SU-DHL-6 (cell line): ENCODE measurements at regions not wholly inside any gene's neighbourhood (a gene's known extent, or its start where the extent isn't known, plus 50 kb on each side); places are given as distances from the start of the nearest gene placed in this dataset.

ENCODE experiments used
- H2AFZ ChIP-seq: fragments of 200-600 bp; sonication (generic); 2 replicates; pipeline ENCODE4 v1.6.1; 2014; ENCODE audit warnings: low read depth, mild to moderate bottlenecking, moderate library complexity, mixed read lengths, antibody characterized with exemption, low read length; ENCODE audit not compliant: severe bottlenecking
- H3F3A ChIP-seq: fragments of 200-600 bp; shearing (Covaris generic); 2 replicates; pipeline ENCODE4 v1.6.0; 2016; ENCODE audit warnings: antibody characterized with exemption, mild to moderate bottlenecking; ENCODE audit not compliant: insufficient read depth
- H3K27ac ChIP-seq: fragments of 200-600 bp; sonication (generic); 2 replicates; pipeline ENCODE4 v1.5.1; 2016; ENCODE audit warnings: low read depth, mild to moderate bottlenecking, low read length, moderate library complexity, mixed read lengths
- H3K27me3 ChIP-seq: fragments of 200-600 bp; sonication (generic), shearing (Covaris generic); 2 replicates; pipeline ENCODE4 v1.6.0; 2014; ENCODE audit warnings: mild to moderate bottlenecking, low read length
- H3K36me3 ChIP-seq: fragments of 200-600 bp; sonication (generic); 2 replicates; pipeline ENCODE4 v1.6.1; 2014; ENCODE audit warnings: mild to moderate bottlenecking, low read length, mixed read lengths
- H3K4me2 ChIP-seq: fragments of 300-600, 200-600 bp; shearing (Covaris generic), sonication (generic); 2 replicates; pipeline ENCODE4 v1.6.0; 2014; ENCODE audit warnings: low read length, low read depth, mild to moderate bottlenecking; ENCODE audit not compliant: poor library complexity, severe bottlenecking
- H3K4me3 ChIP-seq: fragments of 200-600 bp; sonication (generic); 2 replicates; pipeline ENCODE4 v1.5.1; 2014; ENCODE audit warnings: antibody characterized with exemption, low read length, mild to moderate bottlenecking, mixed read lengths; ENCODE audit not compliant: insufficient read depth, poor library complexity, severe bottlenecking
- H3K79me2 ChIP-seq: fragments of 200-600 bp; sonication (generic); 2 replicates; pipeline ENCODE4 v1.6.1; 2014; ENCODE audit warnings: mild to moderate bottlenecking, low read length, moderate library complexity; ENCODE audit not compliant: insufficient read depth
- H3K9ac ChIP-seq: fragments of 200-600 bp; sonication (generic); 2 replicates; pipeline ENCODE4 v1.7.0; 2014; ENCODE audit warnings: mild to moderate bottlenecking, low read length
- H3K9me2 ChIP-seq: fragments of 200-600 bp; sonication (generic); replicated peaks from 2 replicates; pipeline ENCODE4 v1.6.1; 2014; ENCODE audit warnings: low read length; ENCODE audit not compliant: insufficient read depth
- H3K9me3 ChIP-seq: fragments of 200-600 bp; sonication (generic); 2 replicates; pipeline ENCODE4 v1.6.1; 2014; ENCODE audit warnings: low read length, mixed read lengths; ENCODE audit not compliant: insufficient read depth
- H4K20me1 ChIP-seq: fragments of 200-600 bp; sonication (generic); 2 replicates; pipeline ENCODE4 v1.6.1; 2014; ENCODE audit warnings: low read depth, mild to moderate bottlenecking, antibody characterized with exemption, low read length, moderate library complexity, mixed read lengths
- EZH2phosphoT487 ChIP-seq: fragments of 200-600 bp; sonication (generic), shearing (Covaris generic); conservative IDR thresholded peaks from 2 replicates; pipeline ENCODE4 v1.6.1; 2018; ENCODE audit warnings: mild to moderate bottlenecking, antibody characterized with exemption, low read length, moderate library complexity, mixed read lengths
- TF ChIP-seq, protein P1 (sequence below): fragments of 200-600 bp; sonication (generic); IDR thresholded peaks from one replicate; pipeline ENCODE4 v1.5.1; 2017; ENCODE audit warnings: antibody characterized with exemption, mild to moderate bottlenecking, low read length, moderate library complexity; ENCODE audit not compliant: insufficient read depth, poor library complexity, severe bottlenecking

GRCh38 chr7:46943996-46944395 lies 637.9 kb downstream of the TNS3 start:
- TF ChIP-seq, protein P1, sequence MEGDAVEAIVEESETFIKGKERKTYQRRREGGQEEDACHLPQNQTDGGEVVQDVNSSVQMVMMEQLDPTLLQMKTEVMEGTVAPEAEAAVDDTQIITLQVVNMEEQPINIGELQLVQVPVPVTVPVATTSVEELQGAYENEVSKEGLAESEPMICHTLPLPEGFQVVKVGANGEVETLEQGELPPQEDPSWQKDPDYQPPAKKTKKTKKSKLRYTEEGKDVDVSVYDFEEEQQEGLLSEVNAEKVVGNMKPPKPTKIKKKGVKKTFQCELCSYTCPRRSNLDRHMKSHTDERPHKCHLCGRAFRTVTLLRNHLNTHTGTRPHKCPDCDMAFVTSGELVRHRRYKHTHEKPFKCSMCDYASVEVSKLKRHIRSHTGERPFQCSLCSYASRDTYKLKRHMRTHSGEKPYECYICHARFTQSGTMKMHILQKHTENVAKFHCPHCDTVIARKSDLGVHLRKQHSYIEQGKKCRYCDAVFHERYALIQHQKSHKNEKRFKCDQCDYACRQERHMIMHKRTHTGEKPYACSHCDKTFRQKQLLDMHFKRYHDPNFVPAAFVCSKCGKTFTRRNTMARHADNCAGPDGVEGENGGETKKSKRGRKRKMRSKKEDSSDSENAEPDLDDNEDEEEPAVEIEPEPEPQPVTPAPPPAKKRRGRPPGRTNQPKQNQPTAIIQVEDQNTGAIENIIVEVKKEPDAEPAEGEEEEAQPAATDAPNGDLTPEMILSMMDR: no peak
- no peak for TF ChIP-seq EZH2phosphoT487

DNA sequence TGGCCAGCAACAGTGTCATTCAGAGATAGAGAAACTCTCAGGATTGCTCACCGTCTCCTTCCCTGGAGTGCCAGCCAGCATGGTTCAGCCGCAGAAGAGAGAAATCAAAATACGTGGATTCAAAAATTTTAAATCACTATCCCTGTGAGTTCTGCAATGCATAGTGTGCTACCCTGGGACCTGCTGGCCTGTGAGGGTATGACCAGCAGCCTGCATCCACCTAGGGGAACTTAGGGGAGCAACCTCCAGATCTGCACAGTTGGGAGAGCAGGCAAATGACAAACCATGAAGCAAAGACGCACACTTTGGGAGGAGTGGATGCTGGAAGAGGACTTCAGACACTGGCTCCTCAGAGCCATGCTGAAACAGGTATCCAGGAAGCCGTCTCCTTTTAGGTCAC lies 639.3 kb downstream of the TNS3 start:
- H2AFZ ChIP-seq: no peak overlapping the region
- TF ChIP-seq EZH2phosphoT487: no peak
- no peaks in the 10 kb centered on the region for H3K36me3 ChIP-seq
- no peak overlapping the region for H3K4me2 ChIP-seq
- no peaks in the 10 kb centered on the region for H3F3A ChIP-seq
- H3K79me2 ChIP-seq: no peaks in the 10 kb centered on the region
- no peak overlapping the region for H3K27ac ChIP-seq
- H4K20me1 ChIP-seq: no peaks in the 10 kb centered on the region
- H3K27me3 ChIP-seq: no peaks in the 10 kb centered on the region
- no peaks in the 10 kb centered on the region for H3K9me3 ChIP-seq
- H3K4me3 ChIP-seq: no peak overlapping the region
- no peaks in the 10 kb centered on the region for H3K9me2 ChIP-seq
- H3K9ac ChIP-seq: no peak overlapping the region

More at GRCh38 chr7:46943996-46944395, 637.9 kb downstream of the TNS3 start:
- H3K9ac ChIP-seq: no peak overlapping the region
- no peaks in the 10 kb centered on the region for H3F3A ChIP-seq
- no peaks in the 10 kb centered on the region for H4K20me1 ChIP-seq
- no peaks in the 10 kb centered on the region for H3K9me2 ChIP-seq
- H3K79me2 ChIP-seq: no peaks in the 10 kb centered on the region
- H3K27ac ChIP-seq: no peak overlapping the region
- H2AFZ ChIP-seq: no peak overlapping the region
- no peaks in the 10 kb centered on the region for H3K9me3 ChIP-seq
- no peak overlapping the region for H3K4me2 ChIP-seq
- no peak overlapping the region for H3K4me3 ChIP-seq
- no peaks in the 10 kb centered on the region for H3K27me3 ChIP-seq
- no peaks in the 10 kb centered on the region for H3K36me3 ChIP-seq

GRCh38 chr7:46940178-46940577 lies 641.7 kb downstream of the TNS3 start:
- Histone ChIP-seq H3K36me3 (no peaks in the 10 kb centered on the region), H3K27ac (no peak overlapping the region), H3K79me2 (no peaks in the 10 kb centered on the region), H4K20me1 (no peaks in the 10 kb centered on the region), H3K4me3 (no peak overlapping the region), H2AFZ (no peak overlapping the region), H3K9ac (no peak overlapping the region), H3K27me3 (no peaks in the 10 kb centered on the region), H3K9me3 (no peaks in the 10 kb centered on the region), H3K9me2 (no peaks in the 10 kb centered on the region), H3K4me2 (no peak overlapping the region), H3F3A (no peaks in the 10 kb centered on the region)
- TF ChIP-seq, protein P1: no peak
- TF ChIP-seq EZH2phosphoT487: no peak

- Histone ChIP-seq H3K79me2 (no peaks in the 10 kb centered on the region), H4K20me1 (no peaks in the 10 kb centered on the region), H3K27me3 (no peaks in the 10 kb centered on the region), H3K27ac (no peak overlapping the region), H3F3A (no peaks in the 10 kb centered on the region), H3K9me3 (no peaks in the 10 kb centered on the region), H3K9ac (no peak overlapping the region), H3K4me3 (no peak overlapping the region), H3K4me2 (no peak overlapping the region), H3K9me2 (no peaks in the 10 kb centered on the region), H2AFZ (no peak overlapping the region), H3K36me3 (no peaks in the 10 kb centered on the region)
- TF ChIP-seq, protein P1: no peak
- TF ChIP-seq EZH2phosphoT487: no peak
These were observed 642.4 kb downstream of the TNS3 start for GRCh38 chr7:46939558-46939957.
